ENCODE measurements at regions not wholly inside any gene's neighbourhood (a gene's known extent, or its start where the extent isn't known, plus 50 kb on each side); places are given as distances from the start of the nearest gene placed in this dataset.
A peak's percentile ranks its signal among the peaks of the same experiment; 100 is the strongest.

GRCh38 chr1:30037251-30038118 is 685.9 kb downstream of the MATN1 start:
- DNase-seq = no peak

- DNase-seq = no peak
These were observed 686.7 kb downstream of the MATN1 start for GRCh38 chr1:30036666-30037065.

GRCh38 chr1:30036229-30036547 is 687.2 kb downstream of the MATN1 start:
- DNase-seq = no peak

GRCh38 chr1:30035522-30036228 is 687.7 kb downstream of the MATN1 start:
- no peak for DNase-seq

- peak; percentile 38 for DNase-seq
These were observed 688.5 kb downstream of the MATN1 start for GRCh38 chr1:30034627-30035521.

- no peak for DNase-seq
These were observed 689.2 kb downstream of the MATN1 start for GRCh38 chr1:30034105-30034626.

- DNase-seq = no peak
These were observed 689.9 kb downstream of the MATN1 start for GRCh38 chr1:30033256-30034104.

- DNase-seq = no peak
These were observed 691.1 kb downstream of the MATN1 start for GRCh38 chr1:30032302-30032701.

GRCh38 chr1:30029677-30030076 is 693.7 kb downstream of the MATN1 start:
- no peak for DNase-seq

- no peak for DNase-seq
These were observed 694.4 kb downstream of the MATN1 start for GRCh38 chr1:30028939-30029338.

- DNase-seq = no peak
These were observed 695.1 kb downstream of the MATN1 start for GRCh38 chr1:30028283-30028682.

- no peak for DNase-seq
These were observed 696.1 kb downstream of the MATN1 start for GRCh38 chr1:30027247-30027646.

- DNase-seq = no peak
These were observed 698.8 kb downstream of the MATN1 start for GRCh38 chr1:30024411-30025195.

GRCh38 chr1:30023339-30024022 is 699.9 kb downstream of the MATN1 start:
- no peak for DNase-seq

- no peak for DNase-seq
These were observed 709.4 kb downstream of the MATN1 start for GRCh38 chr1:30014031-30014430.

- no peak for DNase-seq
These were observed 710.6 kb downstream of the MATN1 start for GRCh38 chr1:30012455-30013440.

- no peak for DNase-seq
These were observed 711.4 kb downstream of the MATN1 start for GRCh38 chr1:30011970-30012369.

- no peak for DNase-seq
These were observed 712.8 kb downstream of the MATN1 start for GRCh38 chr1:30010506-30011106.

GRCh38 chr1:30009720-30010119 is 713.7 kb downstream of the MATN1 start:
- no peak for DNase-seq

Data from fibroblast of skin of right quadriceps (primary cell).